Cerebellar nuclear complex (tissue), 1 donor: ENCODE measurements at regions not wholly inside any gene's neighbourhood (a gene's known extent, or its start where the extent isn't known, plus 50 kb on each side); places are given as distances from the start of the nearest gene placed in this dataset.

Source experiments
- DNase-seq, 2 experiments: peaks; one replicate each; lab custom pipeline; 2025; lab: John Stamatoyannopoulos, UW

- no peak for DNase-seq
Observed at GRCh38 chr15:96261575-96262034, 68.9 kb upstream of the NR2F2 start.

- DNase-seq, result no peak
Observed at GRCh38 chr15:96262097-96262496, 68.4 kb upstream of the NR2F2 start.

- no peak for DNase-seq
Observed at GRCh38 chr15:96262549-96263489, 67.7 kb upstream of the NR2F2 start.

- no peak for DNase-seq
Observed at GRCh38 chr15:96264351-96264798, 66.1 kb upstream of the NR2F2 start.

- DNase-seq, result no peak
Observed at GRCh38 chr15:96264801-96265515, 65.5 kb upstream of the NR2F2 start.

- no peak for DNase-seq
Observed at GRCh38 chr15:96266456-96266855, 64.0 kb upstream of the NR2F2 start.

GRCh38 chr15:96267463-96267862 lies 63.0 kb upstream of the NR2F2 start:
- no peak for DNase-seq

- no peak for DNase-seq
Observed at GRCh38 chr15:96268442-96269204, 61.9 kb upstream of the NR2F2 start.

- no peak for DNase-seq
Observed at GRCh38 chr15:96270581-96271172, 59.8 kb upstream of the NR2F2 start.

- no peak for DNase-seq
Observed at GRCh38 chr15:96272427-96272826, 58.1 kb upstream of the NR2F2 start.

- DNase-seq, result no peak
Observed at GRCh38 chr15:96273317-96274086, 57.0 kb upstream of the NR2F2 start.

- no peak for DNase-seq
Observed at GRCh38 chr15:96274087-96274440, 56.4 kb upstream of the NR2F2 start.

GRCh38 chr15:96274698-96275097 lies 55.8 kb upstream of the NR2F2 start:
- DNase-seq, result no peak

- DNase-seq, result no peak
Observed at GRCh38 chr15:96276438-96277210, 53.9 kb upstream of the NR2F2 start.
